H9 (cell line): ENCODE measurements at regions not wholly inside any gene's neighbourhood (a gene's known extent, or its start where the extent isn't known, plus 50 kb on each side); places are given as distances from the start of the nearest gene placed in this dataset.

Experiments
- DNase-seq: peaks from one replicate; pipeline ENCODE4 v3.0.0-alpha.2; 2017
- H2AFZ ChIP-seq: one replicate; pipeline ENCODE4 v1.6.1; 2013; ENCODE audit warnings: mild to moderate bottlenecking, low read length, control low read depth, moderate library complexity
- H2AK5ac ChIP-seq: 2 replicates; pipeline ENCODE4 v1.6.1; 2013; ENCODE audit warnings: low read length, control low read depth, mixed read lengths; ENCODE audit not compliant: insufficient read length
- H2BK120ac ChIP-seq: one replicate; pipeline ENCODE4 v1.6.1; 2013; ENCODE audit warnings: low read depth, mild to moderate bottlenecking, low read length, control low read depth, inconsistent platforms; ENCODE audit not compliant: poor library complexity, severe bottlenecking
- H2BK12ac ChIP-seq: 2 replicates; pipeline ENCODE4 v1.6.1; 2013; ENCODE audit warnings: low read length, control low read depth, mixed read lengths, low read depth; ENCODE audit not compliant: insufficient read length
- H2BK15ac ChIP-seq: 2 replicates; pipeline ENCODE4 v1.6.1; 2013; ENCODE audit warnings: low read depth, low read length, control low read depth
- H2BK20ac ChIP-seq: one replicate; pipeline ENCODE4 v1.6.1; 2013; ENCODE audit warnings: low read depth, mild to moderate bottlenecking, low read length, control low read depth, inconsistent platforms; ENCODE audit not compliant: poor library complexity, severe bottlenecking
- H2BK5ac ChIP-seq: 2 replicates; pipeline ENCODE4 v1.6.1; 2013; ENCODE audit warnings: low read length, control low read depth, mixed read lengths; ENCODE audit not compliant: insufficient read length
- H3K14ac ChIP-seq: 2 replicates; pipeline ENCODE4 v1.6.1; 2013; ENCODE audit warnings: low read length, control low read depth; ENCODE audit not compliant: insufficient read depth
- H3K18ac ChIP-seq: 2 replicates; pipeline ENCODE4 v1.6.1; 2013; ENCODE audit warnings: low read depth, mild to moderate bottlenecking, mixed read lengths, low read length, control low read depth; ENCODE audit not compliant: insufficient read length
- H3K23ac ChIP-seq: 2 replicates; pipeline ENCODE4 v1.6.1; 2013; ENCODE audit warnings: low read length, control low read depth, mixed read lengths, low read depth; ENCODE audit not compliant: insufficient read length
- H3K23me2 ChIP-seq: 2 replicates; pipeline ENCODE4 v1.6.1; 2013; ENCODE audit warnings: low read depth, mild to moderate bottlenecking, mixed read lengths, low read length, control low read depth; ENCODE audit not compliant: insufficient read length, poor library complexity, severe bottlenecking
- H3K27ac ChIP-seq: 2 replicates; pipeline ENCODE4 v1.5.1; 2013; ENCODE audit warnings: low read length, control low read depth, mixed read lengths, low read depth; ENCODE audit not compliant: insufficient read length
- H3K27me3 ChIP-seq: 2 replicates; pipeline ENCODE4 v1.6.1; 2013; ENCODE audit warnings: low read length, control low read depth, inconsistent platforms; ENCODE audit not compliant: insufficient read depth
- H3K4ac ChIP-seq: 2 replicates; pipeline ENCODE4 v1.6.1; 2013; ENCODE audit warnings: low read depth, mild to moderate bottlenecking, control low read depth, inconsistent platforms, low read length, moderate library complexity
- H3K4me1 ChIP-seq: 2 replicates; pipeline ENCODE4 v1.6.1; 2013; ENCODE audit warnings: low read length, control low read depth, inconsistent platforms; ENCODE audit not compliant: insufficient read depth
- H3K4me2 ChIP-seq: 2 replicates; pipeline ENCODE4 v1.6.1; 2013; ENCODE audit warnings: low read length, control low read depth, mixed read lengths; ENCODE audit not compliant: insufficient read length, insufficient read depth
- H3K56ac ChIP-seq: 2 replicates; pipeline ENCODE4 v1.6.1; 2013; ENCODE audit warnings: low read depth, mild to moderate bottlenecking, mixed read lengths, low read length, control low read depth; ENCODE audit not compliant: insufficient read length
- H3K79me1 ChIP-seq: 2 replicates; pipeline ENCODE4 v1.6.1; 2013; ENCODE audit warnings: low read depth, mild to moderate bottlenecking, moderate library complexity, low read length, control low read depth, inconsistent platforms; ENCODE audit not compliant: insufficient read depth, poor library complexity, severe bottlenecking
- H3K79me2 ChIP-seq: 2 replicates; pipeline ENCODE4 v1.6.1; 2013; ENCODE audit warnings: low read length, control low read depth, inconsistent platforms; ENCODE audit not compliant: insufficient read depth
- H3K9ac ChIP-seq: 2 replicates; pipeline ENCODE4 v1.6.1; 2013; ENCODE audit warnings: low read length, control low read depth, mixed read lengths; ENCODE audit not compliant: insufficient read length; ENCODE audit errors: extremely low read depth
- H3K9me3 ChIP-seq: one replicate; pipeline ENCODE4 v1.6.1; 2013; ENCODE audit warnings: low read depth, low read length, inconsistent platforms; ENCODE audit not compliant: control insufficient read depth
- H3T11ph ChIP-seq: one replicate; pipeline ENCODE4 v1.6.1; 2013; ENCODE audit warnings: mild to moderate bottlenecking, low read length, control low read depth, inconsistent platforms
- H4K20me1 ChIP-seq: one replicate; pipeline ENCODE4 v1.6.1; 2013; ENCODE audit not compliant: control insufficient read depth, insufficient read length, insufficient read depth
- H4K5ac ChIP-seq: 2 replicates; pipeline ENCODE4 v1.6.1; 2013; ENCODE audit warnings: low read depth, mild to moderate bottlenecking, mixed read lengths, low read length, control low read depth; ENCODE audit not compliant: insufficient read length
- H4K8ac ChIP-seq: replicated peaks from 2 replicates; pipeline ENCODE4 v1.6.1; 2013; ENCODE audit warnings: low read length, control low read depth, mixed read lengths, low read depth; ENCODE audit not compliant: insufficient read length
- H4K91ac ChIP-seq: 2 replicates; pipeline ENCODE4 v1.6.1; 2013; ENCODE audit warnings: low read depth, mild to moderate bottlenecking, moderate library complexity, mixed read lengths, low read length, control low read depth; ENCODE audit not compliant: insufficient read length
- H3K27ac Mint-ChIP-seq, 3 experiments: 2 replicates in 2 of 3; 3 replicates in 1 of 3; pipeline ENCODE4 v1.8.0; 2020 to 2021; ENCODE audit warnings: mixed read lengths in 3 of 3, mild to moderate bottlenecking in 1 of 3, moderate library complexity in 1 of 3
- H3K27me3 Mint-ChIP-seq: 2 replicates; pipeline ENCODE4 v1.8.0; 2021; ENCODE audit warnings: low read depth, mild to moderate bottlenecking, moderate library complexity, mixed read lengths
- H3K36me3 Mint-ChIP-seq, 3 experiments: 2 replicates in 2 of 3; 3 replicates in 1 of 3; pipeline ENCODE4 v1.8.0; 2020 to 2021; ENCODE audit warnings: low read depth in 3 of 3, mixed read lengths in 3 of 3; ENCODE audit not compliant: insufficient read depth in 1 of 3
- H3K4me1 Mint-ChIP-seq, 2 experiments: 2 replicates each; pipeline ENCODE4 v1.8.0; 2020; ENCODE audit warnings: mixed read lengths in 2 of 2
- H3K4me3 Mint-ChIP-seq, 2 experiments: 2 replicates in 1 of 2; 3 replicates in 1 of 2; pipeline ENCODE4 v1.8.0; 2020 to 2021; ENCODE audit warnings: mild to moderate bottlenecking in 2 of 2, mixed read lengths in 2 of 2, moderate library complexity in 1 of 2
- H3K9me3 Mint-ChIP-seq, 2 experiments: 2 replicates in 1 of 2; 3 replicates in 1 of 2; pipeline ENCODE4 v1.8.0; 2020; ENCODE audit warnings: mild to moderate bottlenecking in 2 of 2, mixed read lengths in 2 of 2, moderate library complexity in 1 of 2
- WGBS: extraction: QIAGEN DNeasy Blood & Tissue Kit; methylation state at CpG from one replicate; pipeline ENCODE4 v1.1.7; 2013; ENCODE audit warnings: missing lambda C conversion rate, low lambda C conversion rate, mixed read lengths; ENCODE audit not compliant: insufficient read length; ENCODE audit errors: extremely low coverage; 5-methylcytosine and 5-hydroxymethylcytosine counted together
- TF ChIP-seq, protein P1 (sequence below): fragments of 200-600 bp; sonication (generic); conservative IDR thresholded peaks from 3 replicates; pipeline ENCODE4 v1.8.0; 2021; ENCODE audit warnings: antibody characterized with exemption, mild to moderate bottlenecking

DNA sequence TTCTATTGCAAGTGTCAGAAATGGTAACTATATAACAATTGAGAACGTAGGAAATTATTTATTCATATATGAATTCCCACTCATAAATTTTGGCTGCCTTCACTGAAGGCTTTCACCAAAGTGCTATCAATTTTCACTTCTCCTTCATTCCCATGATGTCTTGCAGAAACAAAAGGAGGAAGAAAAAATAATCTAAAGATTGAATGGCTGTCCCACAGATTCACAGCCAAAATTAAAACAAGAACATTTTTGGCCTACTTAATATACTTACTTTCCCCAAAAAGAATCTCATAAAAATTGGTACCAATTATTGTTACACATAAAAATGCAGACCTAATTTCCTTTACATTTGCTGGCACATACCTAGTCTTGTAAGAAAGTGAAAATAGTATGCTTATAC, 616.1 kb downstream of the CD109 start:
- Mint-ChIP-seq H3K4me1 (no peaks in the 10 kb centered on the region), H3K27ac (no peak overlapping the region), H3K36me3 (no peaks in the 10 kb centered on the region), H3K27me3 (no peaks in the 10 kb centered on the region), H3K4me3 (no peak overlapping the region), H3K9me3 (no peaks in the 10 kb centered on the region)
- Histone ChIP-seq H3K4me1 (no peaks in the 10 kb centered on the region), H3K9me3 (no peaks in the 10 kb centered on the region), H3K79me1 (no peaks in the 10 kb centered on the region), H2AK5ac (no peak overlapping the region), H3K56ac (no peak overlapping the region), H3K4ac (no peak overlapping the region), H4K20me1 (no peaks in the 10 kb centered on the region), H3K23me2 (no peaks in the 10 kb centered on the region), H2BK120ac (no peak overlapping the region), H3K18ac (no peak overlapping the region), H3K27me3 (no peaks in the 10 kb centered on the region), H3K27ac (no peak overlapping the region), H2AFZ (no peak overlapping the region), H3K4me2 (no peak overlapping the region), H4K8ac (no peak overlapping the region), H2BK12ac (no peak overlapping the region), H3K9ac (no peak overlapping the region), H2BK20ac (no peak overlapping the region), H2BK5ac (no peak overlapping the region), H3T11ph (no peak overlapping the region), H4K5ac (no peak overlapping the region), H3K79me2 (no peaks in the 10 kb centered on the region), H3K23ac (no peak overlapping the region), H2BK15ac (no peak overlapping the region), H3K14ac (no peak overlapping the region), H4K91ac (no peak overlapping the region)
- DNase-seq: no peak
- no CpG with 5 or more reads among the region's 1 CpG for WGBS
- TF ChIP-seq, protein P1, sequence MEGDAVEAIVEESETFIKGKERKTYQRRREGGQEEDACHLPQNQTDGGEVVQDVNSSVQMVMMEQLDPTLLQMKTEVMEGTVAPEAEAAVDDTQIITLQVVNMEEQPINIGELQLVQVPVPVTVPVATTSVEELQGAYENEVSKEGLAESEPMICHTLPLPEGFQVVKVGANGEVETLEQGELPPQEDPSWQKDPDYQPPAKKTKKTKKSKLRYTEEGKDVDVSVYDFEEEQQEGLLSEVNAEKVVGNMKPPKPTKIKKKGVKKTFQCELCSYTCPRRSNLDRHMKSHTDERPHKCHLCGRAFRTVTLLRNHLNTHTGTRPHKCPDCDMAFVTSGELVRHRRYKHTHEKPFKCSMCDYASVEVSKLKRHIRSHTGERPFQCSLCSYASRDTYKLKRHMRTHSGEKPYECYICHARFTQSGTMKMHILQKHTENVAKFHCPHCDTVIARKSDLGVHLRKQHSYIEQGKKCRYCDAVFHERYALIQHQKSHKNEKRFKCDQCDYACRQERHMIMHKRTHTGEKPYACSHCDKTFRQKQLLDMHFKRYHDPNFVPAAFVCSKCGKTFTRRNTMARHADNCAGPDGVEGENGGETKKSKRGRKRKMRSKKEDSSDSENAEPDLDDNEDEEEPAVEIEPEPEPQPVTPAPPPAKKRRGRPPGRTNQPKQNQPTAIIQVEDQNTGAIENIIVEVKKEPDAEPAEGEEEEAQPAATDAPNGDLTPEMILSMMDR: no peak
